Cardiac muscle cell (in vitro differentiated cells and primary cell): ENCODE measurements at regions not wholly inside any gene's neighbourhood (a gene's known extent, or its start where the extent isn't known, plus 50 kb on each side); places are given as distances from the start of the nearest gene placed in this dataset.

Experiments used
- DNase-seq, 2 donors: peaks; one replicate each; pipeline versions ENCODE4 v3.0.0 to v3.0.0-alpha.2; 2010 to 2017; ENCODE audit warnings: low read depth in 1 of 2, low spot score in 1 of 2
- H3K27ac ChIP-seq: fragments of 200-600 bp; sonication (generic); 2 replicates; pipeline ENCODE4 v1.5.1; 2016
- H3K27me3 ChIP-seq: fragments of 200-600 bp; sonication (generic); 2 replicates; pipeline ENCODE4 v1.6.0; 2016; ENCODE audit warnings: control low read depth
- H3K36me3 ChIP-seq: fragments of 200-600 bp; sonication (generic); 2 replicates; pipeline ENCODE4 v1.5.1; 2016; ENCODE audit warnings: control low read depth
- H3K4me1 ChIP-seq: fragments of 200-600 bp; sonication (generic); 2 replicates; pipeline ENCODE4 v1.8.1; 2017; ENCODE audit warnings: low read depth, mild to moderate bottlenecking, mixed run types
- H3K4me3 ChIP-seq: fragments of 200-600 bp; sonication (generic); 2 replicates; pipeline ENCODE4 v1.5.1; 2016; ENCODE audit warnings: mild to moderate bottlenecking
- H3K9me3 ChIP-seq: fragments of 200-600 bp; sonication (generic); 2 replicates; pipeline ENCODE4 v1.5.1; 2017; ENCODE audit warnings: low read depth, mild to moderate bottlenecking, control low read depth
- CTCF ChIP-seq: IDR thresholded peaks from 2 replicates; pipeline ENCODE4 v1.5.1; 2012; ENCODE audit warnings: low read depth, mild to moderate bottlenecking, low read length

DNA sequence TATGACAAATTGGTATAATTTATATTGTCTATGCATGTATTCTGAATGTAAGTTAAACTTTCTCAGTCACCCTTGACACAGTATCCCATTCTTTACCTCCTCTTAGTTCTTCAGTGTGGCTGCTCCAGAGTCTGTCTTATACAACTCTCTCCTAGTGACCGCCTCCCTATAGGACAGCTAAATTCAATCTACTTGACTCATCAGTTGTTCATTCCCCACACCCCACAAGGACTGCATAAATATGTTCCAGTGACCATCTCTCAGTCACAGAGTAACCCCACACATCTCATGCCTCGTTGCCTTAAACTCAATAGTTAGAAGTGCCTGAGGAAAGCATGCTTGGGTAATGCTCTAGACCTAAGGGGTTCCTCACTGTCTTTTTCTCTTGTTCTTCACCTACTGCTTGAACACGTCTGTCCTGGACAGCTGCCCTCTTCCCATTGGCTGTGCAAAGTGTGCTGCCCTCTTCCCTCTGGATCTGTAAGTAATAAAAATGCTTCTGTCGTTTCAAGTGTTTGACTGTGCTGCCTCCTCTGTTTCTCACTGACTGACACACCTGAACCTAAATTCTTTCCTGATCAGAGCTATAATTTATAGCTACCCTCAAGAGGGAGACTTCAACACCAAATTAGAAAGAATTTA is 494.6 kb upstream of the GRM3 start:
- Histone ChIP-seq H3K27me3 (no peaks in the 10 kb centered on the region), H3K4me3 (no peak overlapping the region), H3K4me1 (no peaks in the 10 kb centered on the region), H3K27ac (no peak overlapping the region), H3K36me3 (no peaks in the 10 kb centered on the region), H3K9me3 (no peaks in the 10 kb centered on the region)
- peak in 1 of 2 donors; percentile 4 for DNase-seq
- no peak for TF ChIP-seq CTCF

DNA sequence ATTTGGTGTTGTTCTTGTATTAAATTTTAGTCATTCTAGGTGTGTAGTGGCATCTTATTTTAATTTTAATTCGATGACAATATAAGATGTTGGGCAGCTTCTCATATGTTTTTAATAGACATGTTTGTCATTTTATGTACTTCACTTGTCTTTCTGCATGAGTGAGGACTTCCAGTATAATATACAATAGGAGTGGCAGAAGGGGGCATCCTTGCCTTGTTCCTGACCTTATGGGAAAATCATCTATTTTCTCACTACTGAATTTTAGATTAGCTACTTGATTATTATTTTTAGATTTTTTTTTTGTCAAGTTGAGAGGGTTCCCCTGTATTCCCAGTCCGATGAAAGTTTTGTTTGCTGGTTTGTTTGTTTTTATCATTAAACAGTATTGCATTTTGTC is 495.2 kb upstream of the GRM3 start:
- H3K27ac ChIP-seq, result no peak overlapping the region
- no peaks in the 10 kb centered on the region for H3K9me3 ChIP-seq
- no peak for TF ChIP-seq CTCF
- H3K36me3 ChIP-seq, result no peaks in the 10 kb centered on the region
- no peak for DNase-seq
- no peak overlapping the region for H3K4me3 ChIP-seq
- H3K27me3 ChIP-seq, result no peaks in the 10 kb centered on the region
- no peaks in the 10 kb centered on the region for H3K4me1 ChIP-seq

- no peak for DNase-seq
- Histone ChIP-seq H3K36me3 (no peaks in the 10 kb centered on the region), H3K4me3 (no peak overlapping the region), H3K4me1 (no peaks in the 10 kb centered on the region), H3K27ac (no peak overlapping the region), H3K9me3 (no peaks in the 10 kb centered on the region), H3K27me3 (no peaks in the 10 kb centered on the region)
- no peak for TF ChIP-seq CTCF
Measured at GRCh38 chr7:86137343-86137742, 506.4 kb upstream of the GRM3 start.

GRCh38 chr7:86130268-86130667 is 513.4 kb upstream of the GRM3 start:
- TF ChIP-seq CTCF, result no peak
- Histone ChIP-seq H3K27ac (no peak overlapping the region), H3K9me3 (no peaks in the 10 kb centered on the region), H3K4me3 (no peak overlapping the region), H3K27me3 (no peaks in the 10 kb centered on the region), H3K4me1 (no peaks in the 10 kb centered on the region), H3K36me3 (no peaks in the 10 kb centered on the region)
- no peak for DNase-seq

GRCh38 chr7:86123476-86123875 is 520.2 kb upstream of the GRM3 start:
- Histone ChIP-seq H3K27ac (no peak overlapping the region), H3K4me1 (no peaks in the 10 kb centered on the region), H3K4me3 (no peak overlapping the region), H3K9me3 (no peaks in the 10 kb centered on the region), H3K27me3 (no peaks in the 10 kb centered on the region), H3K36me3 (no peaks in the 10 kb centered on the region)
- DNase-seq, result no peak
- no peak for TF ChIP-seq CTCF
